Osteocyte (in vitro differentiated cells): ENCODE measurements at regions not wholly inside any gene's neighbourhood (a gene's known extent, or its start where the extent isn't known, plus 50 kb on each side); places are given as distances from the start of the nearest gene placed in this dataset.
A peak's percentile ranks its signal among the peaks of the same experiment; 100 is the strongest.

Experiments
- DNase-seq: peaks from one replicate; pipeline ENCODE4 v3.0.0; 2021; ENCODE audit warnings: mixed read lengths; ENCODE audit not compliant: unreplicated experiment; ENCODE audit errors: extremely low spot score
- H3K27ac Mint-ChIP-seq: one replicate; pipeline ENCODE4 v1.8.0; 2021; ENCODE audit warnings: mild to moderate bottlenecking, mixed read lengths; ENCODE audit not compliant: unreplicated experiment
- H3K27me3 Mint-ChIP-seq: one replicate; pipeline ENCODE4 v1.8.0; 2021; ENCODE audit warnings: mixed read lengths; ENCODE audit not compliant: unreplicated experiment
- H3K36me3 Mint-ChIP-seq: one replicate; pipeline ENCODE4 v1.8.0; 2021; ENCODE audit warnings: mixed read lengths; ENCODE audit not compliant: unreplicated experiment
- H3K4me1 Mint-ChIP-seq: one replicate; pipeline ENCODE4 v1.8.0; 2021; ENCODE audit warnings: mixed read lengths; ENCODE audit not compliant: unreplicated experiment
- H3K4me3 Mint-ChIP-seq: one replicate; pipeline ENCODE4 v1.8.0; 2021; ENCODE audit warnings: mild to moderate bottlenecking, moderate library complexity, mixed read lengths; ENCODE audit not compliant: unreplicated experiment
- H3K9me3 Mint-ChIP-seq: one replicate; pipeline ENCODE4 v1.8.0; 2021; ENCODE audit warnings: mixed read lengths; ENCODE audit not compliant: unreplicated experiment
- CTCF ChIP-seq: fragments of 200-600 bp; sonication (generic); IDR thresholded peaks from 2 replicates; pipeline ENCODE4 v1.5.0; 2021; ENCODE audit warnings: antibody characterized with exemption, mild to moderate bottlenecking, moderate library complexity

- no peak for DNase-seq
- H3K36me3 Mint-ChIP-seq = no peaks in the 10 kb centered on the region
- no peak overlapping the region for H3K4me3 Mint-ChIP-seq
- peaks cover 12% of the 10 kb centered on the region for H3K4me1 Mint-ChIP-seq
- no peaks in the 10 kb centered on the region for H3K27me3 Mint-ChIP-seq
- H3K27ac Mint-ChIP-seq = no peak overlapping the region
- TF ChIP-seq CTCF = no peak
- H3K9me3 Mint-ChIP-seq = no peaks in the 10 kb centered on the region
These were observed 89.2 kb upstream of the DCBLD2 start for GRCh38 chr3:98990657-98991056.

DNA sequence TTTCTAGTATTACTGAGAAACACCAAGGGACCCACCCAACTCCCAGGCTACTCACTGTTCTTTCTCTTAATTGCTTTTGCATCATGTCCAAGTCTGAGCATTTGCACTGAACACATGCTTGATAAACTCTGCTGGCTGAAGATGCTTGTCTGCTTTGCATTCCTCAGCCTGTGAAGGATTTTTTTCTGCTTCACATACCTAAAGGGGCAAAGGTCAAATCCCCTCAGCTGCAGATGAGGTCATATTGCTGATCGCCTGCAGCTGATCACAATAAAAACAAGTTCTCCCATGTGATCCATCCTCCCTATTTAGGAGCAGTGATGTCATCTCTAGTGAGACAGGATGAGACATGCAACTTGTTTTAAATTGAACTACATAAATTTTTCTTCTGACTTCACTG lies 84.6 kb upstream of the DCBLD2 start:
- peaks cover 39% of the 10 kb centered on the region for H3K4me1 Mint-ChIP-seq
- H3K9me3 Mint-ChIP-seq = no peaks in the 10 kb centered on the region
- no peak overlapping the region for H3K4me3 Mint-ChIP-seq
- H3K27me3 Mint-ChIP-seq = no peaks in the 10 kb centered on the region
- DNase-seq = no peak
- peak overlapping the region; percentile 80 for H3K27ac Mint-ChIP-seq
- no peaks in the 10 kb centered on the region for H3K36me3 Mint-ChIP-seq
- no peak for TF ChIP-seq CTCF

DNA sequence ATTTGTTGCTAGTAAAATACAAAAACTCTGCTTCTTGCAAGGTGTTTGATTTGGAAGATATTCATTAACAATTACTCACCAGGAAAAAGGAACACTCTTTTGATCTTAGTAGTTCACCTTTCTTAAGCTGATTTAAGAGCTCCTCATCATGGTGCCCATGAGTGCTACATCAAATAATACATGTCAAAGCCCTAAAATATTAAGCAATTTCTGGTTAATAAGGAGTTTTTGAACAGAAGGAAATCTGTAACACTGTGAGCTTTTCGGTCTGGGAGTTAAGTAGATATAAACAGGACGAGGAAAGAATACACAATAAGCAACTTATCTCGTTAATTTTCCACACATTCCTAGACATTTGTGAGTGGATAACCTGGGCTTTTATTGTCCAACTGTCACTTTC lies 83.9 kb upstream of the DCBLD2 start:
- Mint-ChIP-seq H3K27ac (peak overlapping the region; percentile 80), H3K27me3 (no peaks in the 10 kb centered on the region)

GRCh38 chr3:98984024-98984423 lies 82.5 kb upstream of the DCBLD2 start:
- no peaks in the 10 kb centered on the region for H3K9me3 Mint-ChIP-seq
- no peak for TF ChIP-seq CTCF
- no peak for DNase-seq
- H3K36me3 Mint-ChIP-seq = no peaks in the 10 kb centered on the region
- no peaks in the 10 kb centered on the region for H3K27me3 Mint-ChIP-seq
- peaks cover 43% of the 10 kb centered on the region for H3K4me1 Mint-ChIP-seq
- no peak overlapping the region for H3K4me3 Mint-ChIP-seq
- H3K27ac Mint-ChIP-seq = no peak overlapping the region

More for the DNA sequence above, 83.9 kb upstream of the DCBLD2 start:
- peak; percentile 34 for TF ChIP-seq CTCF
- no peaks in the 10 kb centered on the region for H3K36me3 Mint-ChIP-seq
- no peak for DNase-seq
- peaks cover 39% of the 10 kb centered on the region for H3K4me1 Mint-ChIP-seq
- H3K9me3 Mint-ChIP-seq = no peaks in the 10 kb centered on the region
- H3K4me3 Mint-ChIP-seq = no peak overlapping the region

- H3K4me3 Mint-ChIP-seq = no peak overlapping the region
- H3K4me1 Mint-ChIP-seq = peaks cover 57% of the 10 kb centered on the region
- TF ChIP-seq CTCF = no peak
- H3K36me3 Mint-ChIP-seq = no peaks in the 10 kb centered on the region
- H3K27ac Mint-ChIP-seq = no peak overlapping the region
- no peaks in the 10 kb centered on the region for H3K9me3 Mint-ChIP-seq
- no peaks in the 10 kb centered on the region for H3K27me3 Mint-ChIP-seq
- no peak for DNase-seq
These were observed 80.9 kb upstream of the DCBLD2 start for GRCh38 chr3:98982351-98982750.
